IMR-90 (cell line): ENCODE measurements at regions not wholly inside any gene's neighbourhood (a gene's known extent, or its start where the extent isn't known, plus 50 kb on each side); places are given as distances from the start of the nearest gene placed in this dataset.

Experiments
- ATAC-seq: fragments of 200-7000 bp; cut with Tn5 transposase; 2 replicates; pipeline ENCODE4 v1.9.1; 2020; ENCODE audit warnings: low read depth, mild to moderate bottlenecking, moderate library complexity
- BruUV-seq: library from RNA; stranded (reverse); fragments of 400-500 nt; replicated peaks from 2 replicates; lab custom pipeline; 2021; lab: Mats Ljungman, UMichigan
- CTCF ChIA-PET: fragments of 300-600 bp; formaldehyde crosslinking; extraction: SDS; loops from one replicate; lab custom pipeline; 2021; ENCODE audit warnings: antibody characterized with exemption; lab: Yijun Ruan, JAX
- POLR2A ChIA-PET: fragments of 300-600 bp; sonication (Branson Sonifier 250); formaldehyde crosslinking; loops from one replicate; lab custom pipeline; 2022; ENCODE audit warnings: antibody characterized with exemption; ENCODE audit not compliant: unreplicated experiment; lab: Charles Lee
- DNase-seq: peaks from one replicate; pipeline ENCODE4 v3.0.0; 2013
- H2AFZ ChIP-seq: replicated peaks from 2 replicates; pipeline ENCODE3; 2013; ENCODE audit warnings: low read length, mild to moderate bottlenecking; ENCODE audit not compliant: poor library complexity
- H2AK5ac ChIP-seq: 2 replicates; pipeline ENCODE4 v1.6.1; 2013; ENCODE audit warnings: low read depth, low read length, inconsistent platforms
- H2AK9ac ChIP-seq: replicated peaks from 2 replicates; pipeline ENCODE3; 2013; ENCODE audit warnings: mild to moderate bottlenecking, low read depth, low read length, moderate library complexity; ENCODE audit not compliant: poor library complexity
- H2BK120ac ChIP-seq: 2 replicates; pipeline ENCODE4 v1.6.1; 2013; ENCODE audit warnings: low read depth, low read length, inconsistent platforms
- H2BK15ac ChIP-seq: 3 replicates; pipeline ENCODE4 v1.6.1; 2013; ENCODE audit warnings: low read depth, low read length, inconsistent platforms
- H2BK20ac ChIP-seq: 2 replicates; pipeline ENCODE4 v1.6.1; 2013; ENCODE audit warnings: low read depth, mild to moderate bottlenecking, inconsistent platforms, low read length, moderate library complexity
- H2BK5ac ChIP-seq: 2 replicates; pipeline ENCODE4 v1.6.1; 2013; ENCODE audit warnings: mild to moderate bottlenecking, low read depth, low read length, inconsistent platforms; ENCODE audit not compliant: poor library complexity, severe bottlenecking
- H3K14ac ChIP-seq: replicated peaks from 2 replicates; pipeline ENCODE4 v1.6.1; 2013; ENCODE audit warnings: low read depth, low read length, inconsistent platforms
- H3K18ac ChIP-seq: 2 replicates; pipeline ENCODE4 v1.6.1; 2013; ENCODE audit warnings: low read depth, low read length, control low read depth
- H3K23ac ChIP-seq: 2 replicates; pipeline ENCODE4 v1.6.1; 2013; ENCODE audit warnings: low read depth, low read length, inconsistent platforms
- H3K27ac ChIP-seq: 2 replicates; pipeline ENCODE4 v1.5.1; 2013; ENCODE audit warnings: mild to moderate bottlenecking, control low read depth, low read length; ENCODE audit not compliant: insufficient read depth
- H3K27me3 ChIP-seq: 2 replicates; pipeline ENCODE4 v1.6.1; 2013; ENCODE audit warnings: low read length; ENCODE audit not compliant: control insufficient read depth, insufficient read depth
- H3K36me3 ChIP-seq: 2 replicates; pipeline ENCODE4 v1.6.1; 2013; ENCODE audit warnings: low read length, mixed read lengths; ENCODE audit not compliant: control insufficient read depth, insufficient read depth
- H3K4ac ChIP-seq: 2 replicates; pipeline ENCODE4 v1.6.1; 2013; ENCODE audit warnings: low read depth, low read length, inconsistent platforms
- H3K4me1 ChIP-seq: 2 replicates; pipeline ENCODE4 v1.6.1; 2013; ENCODE audit warnings: low read length, mixed read lengths; ENCODE audit not compliant: control insufficient read depth, insufficient read depth
- H3K4me2 ChIP-seq: 2 replicates; pipeline ENCODE4 v1.6.1; 2013; ENCODE audit warnings: low read depth, mild to moderate bottlenecking, control low read depth, low read length, moderate library complexity
- H3K4me3 ChIP-seq: 2 replicates; pipeline ENCODE4 v1.5.1; 2013; ENCODE audit warnings: low read depth, mild to moderate bottlenecking, control low read depth, low read length, moderate library complexity; ENCODE audit not compliant: insufficient read depth
- H3K56ac ChIP-seq: 2 replicates; pipeline ENCODE4 v1.6.1; 2013; ENCODE audit warnings: low read length, inconsistent platforms; ENCODE audit not compliant: insufficient read depth; ENCODE audit errors: extremely low read depth
- H3K79me1 ChIP-seq, 2 experiments: 2 replicates each; pipeline ENCODE4 v1.6.1; 2013; ENCODE audit warnings: low read length in 2 of 2, inconsistent platforms in 1 of 2, low read depth in 1 of 2
- H3K9ac ChIP-seq: 2 replicates; pipeline ENCODE4 v1.6.1; 2013; ENCODE audit warnings: low read depth, low read length, control low read depth
- H3K9me1 ChIP-seq: 2 replicates; pipeline ENCODE4 v1.6.1; 2013; ENCODE audit warnings: low read length, inconsistent platforms; ENCODE audit not compliant: insufficient read depth
- H3K9me3 ChIP-seq: 2 replicates; pipeline ENCODE4 v1.6.1; 2013; ENCODE audit warnings: low read length; ENCODE audit not compliant: control insufficient read depth, insufficient read depth
- H4K20me1 ChIP-seq: 2 replicates; pipeline ENCODE4 v1.6.1; 2013; ENCODE audit warnings: low read length, inconsistent platforms; ENCODE audit not compliant: insufficient read depth
- H4K5ac ChIP-seq: 2 replicates; pipeline ENCODE4 v1.6.1; 2013; ENCODE audit warnings: mild to moderate bottlenecking, low read depth, low read length, control low read depth
- H4K8ac ChIP-seq, 2 experiments: 2 replicates each; pipeline ENCODE4 v1.6.1; 2013; ENCODE audit warnings: low read depth in 2 of 2, low read length in 2 of 2, control low read depth in 1 of 2, inconsistent platforms in 1 of 2
- H4K91ac ChIP-seq: 2 replicates; pipeline ENCODE4 v1.6.1; 2013; ENCODE audit warnings: low read depth, low read length, inconsistent platforms; ENCODE audit not compliant: insufficient read depth
- MAFK ChIP-seq: IDR thresholded peaks from 2 replicates; pipeline ENCODE4 v1.6.1; 2012; ENCODE audit warnings: low read depth, low read length, improper control_type of control experiment
- MAZ ChIP-seq: IDR thresholded peaks from 2 replicates; pipeline ENCODE4 v1.6.1; 2012; ENCODE audit warnings: low read depth, mild to moderate bottlenecking, low read length, improper control_type of control experiment, moderate library complexity, borderline replicate concordance
- WGBS, 2 experiments: methylation state at CpG; one replicate each; pipeline versions ENCODE4 v1.1.5 to v1.1.7; 2013; ENCODE audit warnings: missing lambda C conversion rate in 2 of 2; ENCODE audit not compliant: insufficient read length in 1 of 2; ENCODE audit errors: extremely low coverage in 2 of 2; 5-methylcytosine and 5-hydroxymethylcytosine counted together
- dilution Hi-C: fragments of 300-500 bp; cut with HindIII; formaldehyde crosslinking; loops from one replicate; pipeline ENCODE4 v1.14.3; 2018; ENCODE audit warnings: low sequenced_read_pairs; ENCODE audit not compliant: unreplicated experiment
- in situ Hi-C: fragments of 300-500 bp; cut with MboI; formaldehyde crosslinking; loops from 3 replicates; pipeline ENCODE4 v1.14.3; 2019; ENCODE audit warnings: low sequenced_read_pairs, inconsistent platforms, mixed read lengths
- intact Hi-C: fragments of 100-400 bp; cut with micrococcal nuclease; formaldehyde crosslinking; loops from 2 replicates; pipeline ENCODE4 v1.10.0; 2022

GRCh38 chr2:142199073-142199472 is 68.3 kb upstream of the LRP1B start:
- CTCF ChIA-PET, result interaction anchor here (0.5 kb wide), 1 partner anchor 1424 kb away, joined by 3 read pairs; no protein-coding TSS in a partner anchor
- Histone ChIP-seq H3K9ac (no peak overlapping the region), H3K4me1 (no peaks in the 10 kb centered on the region), H2AK9ac (no peak overlapping the region), H3K56ac (no peak overlapping the region), H3K4me2 (no peak overlapping the region), H3K27ac (no peak overlapping the region), H3K9me1 (no peaks in the 10 kb centered on the region), H3K4ac (no peak overlapping the region), H3K9me3 (no peaks in the 10 kb centered on the region), H2BK15ac (no peak overlapping the region), H4K8ac (no peak overlapping the region), H3K27me3 (no peaks in the 10 kb centered on the region; the same call in 1 of the 2 replicates), H3K79me1 (no peaks in the 10 kb centered on the region), H3K4me3 (no peak overlapping the region), H2BK20ac (no peak overlapping the region), H4K20me1 (no peaks in the 10 kb centered on the region), H3K36me3 (no peaks in the 10 kb centered on the region), H3K14ac (no peak overlapping the region), H3K23ac (no peak overlapping the region), H2AFZ (no peak overlapping the region), H2BK120ac (no peak overlapping the region), H2BK5ac (no peak overlapping the region), H4K91ac (no peak overlapping the region), H3K18ac (no peak overlapping the region), H4K5ac (no peak overlapping the region), H2AK5ac (no peak overlapping the region)
- intact Hi-C loops (no loop called here), in situ Hi-C loops (no loop called here), dilution Hi-C loops (no loop called here)
- no peak for DNase-seq
- no TSS peak for BruUV-seq
- ATAC-seq, result no peak
- POLR2A ChIA-PET, result no interaction called here
- WGBS, 2 experiments, result no CpG with 5 or more reads among the region's 2 CpGs
- TF ChIP-seq MAZ (no peak), MAFK (peak; percentile 63)
